Endometrium (tissue), 2 donors: ENCODE measurements at regions not wholly inside any gene's neighbourhood (a gene's known extent, or its start where the extent isn't known, plus 50 kb on each side); places are given as distances from the start of the nearest gene placed in this dataset.

ENCODE experiments used
- FAIRE-seq: peaks from 2 replicates; lab custom pipeline; 2012; peaks lifted over from hg19 to GRCh38; lab: Jason Lieb, UNC
- donor health status: control.
- donor health status: control.

DNA sequence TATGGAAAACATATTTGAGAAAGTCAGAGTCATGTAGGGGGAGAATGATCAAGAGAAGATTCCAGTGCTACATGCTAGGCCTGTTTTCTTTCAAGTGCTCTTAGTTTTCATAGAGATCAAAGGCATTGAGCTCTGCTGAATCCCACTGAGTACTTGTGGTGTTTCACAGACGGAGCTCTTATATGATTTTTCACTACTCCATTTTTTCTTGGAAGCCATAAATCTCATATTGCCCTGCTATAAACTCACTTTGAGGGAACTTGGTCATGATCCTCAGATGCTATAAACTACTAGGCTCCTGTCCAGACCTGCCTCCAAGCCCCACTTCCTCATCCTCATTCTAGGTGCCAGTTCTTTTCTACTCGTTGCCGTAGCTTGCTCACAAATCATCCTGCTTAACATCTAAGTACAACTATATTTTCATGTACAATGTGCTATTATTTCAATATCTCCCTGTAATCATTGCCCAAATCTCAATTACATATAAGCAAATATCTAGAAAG is 180.8 kb upstream of the CCDC179 start:
- no peak for FAIRE-seq

- FAIRE-seq = no peak
Measured at GRCh38 chr11:23058656-23059055, 198.4 kb upstream of the CCDC179 start.

DNA sequence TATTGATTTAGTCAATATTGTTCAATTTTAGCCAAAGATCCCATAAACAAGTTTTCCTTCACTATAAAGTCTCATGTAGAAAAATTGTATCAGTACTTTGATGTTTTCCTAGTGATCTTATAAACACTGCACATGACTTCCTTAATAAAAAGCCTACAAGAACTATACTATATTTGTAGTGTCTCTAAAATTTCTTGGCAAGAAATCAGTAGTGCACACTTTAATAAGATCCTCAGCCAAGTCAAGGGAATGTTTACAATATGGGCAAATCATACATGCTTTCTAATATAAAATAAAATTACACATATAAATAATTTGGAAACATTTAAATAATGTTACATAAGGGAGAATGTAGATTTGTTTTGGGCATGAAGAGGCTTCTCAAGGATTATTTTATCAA is 203.0 kb upstream of the CCDC179 start:
- no peak for FAIRE-seq

DNA sequence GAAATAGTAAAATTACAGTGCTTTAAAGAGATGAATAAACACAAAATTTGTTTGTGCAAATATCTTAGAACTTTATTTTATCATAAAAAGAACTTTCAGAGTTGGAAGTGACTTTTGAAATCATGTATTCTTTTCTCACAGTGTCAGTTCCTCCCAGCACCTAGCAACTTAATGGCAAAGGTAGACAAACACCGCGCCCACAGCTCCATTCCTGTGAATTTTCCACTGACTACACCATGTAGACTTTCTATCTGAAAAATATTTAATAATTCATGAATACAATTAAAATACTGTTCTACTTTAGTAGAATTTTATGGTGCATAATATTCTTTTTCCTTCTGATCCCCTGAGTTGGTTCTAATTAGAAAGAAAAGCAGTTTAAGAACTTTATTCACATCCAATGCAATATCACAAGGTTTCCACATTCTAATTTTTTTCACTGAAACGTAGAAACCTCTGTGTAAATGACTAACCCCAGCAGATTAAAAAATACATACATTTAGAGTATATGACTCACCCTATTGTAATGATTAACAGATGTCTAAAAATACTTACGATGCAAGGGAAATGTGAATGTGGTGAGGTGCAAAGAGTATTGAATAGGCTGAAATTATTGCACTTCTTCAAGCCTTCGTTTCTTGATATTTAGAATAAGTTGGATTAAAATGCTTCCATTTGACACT is 218.2 kb upstream of the CCDC179 start:
- FAIRE-seq = no peak

GRCh38 chr11:23079382-23079813 is 219.1 kb upstream of the CCDC179 start:
- FAIRE-seq = no peak

- no peak for FAIRE-seq
Measured at GRCh38 chr11:23087407-23087806, 227.1 kb upstream of the CCDC179 start.

DNA sequence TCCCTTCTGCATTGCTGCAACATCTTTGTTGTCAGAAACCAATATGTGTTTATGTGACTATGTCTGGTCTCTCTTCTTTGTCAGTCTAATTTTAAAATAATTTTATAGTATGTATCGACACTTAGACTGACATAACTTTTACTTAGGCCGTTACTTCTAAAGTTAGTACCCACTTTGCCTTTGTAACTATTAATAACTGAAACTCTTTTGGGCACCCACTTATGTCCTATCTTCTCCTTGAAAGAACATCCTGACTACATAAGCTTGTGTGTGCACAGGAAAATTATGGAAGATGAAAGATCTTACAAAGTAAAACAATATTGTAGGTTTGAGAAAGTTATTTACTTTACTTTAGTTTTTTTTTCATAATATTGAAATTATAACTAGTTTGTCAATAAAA is 230.4 kb upstream of the CCDC179 start:
- no peak for FAIRE-seq

DNA sequence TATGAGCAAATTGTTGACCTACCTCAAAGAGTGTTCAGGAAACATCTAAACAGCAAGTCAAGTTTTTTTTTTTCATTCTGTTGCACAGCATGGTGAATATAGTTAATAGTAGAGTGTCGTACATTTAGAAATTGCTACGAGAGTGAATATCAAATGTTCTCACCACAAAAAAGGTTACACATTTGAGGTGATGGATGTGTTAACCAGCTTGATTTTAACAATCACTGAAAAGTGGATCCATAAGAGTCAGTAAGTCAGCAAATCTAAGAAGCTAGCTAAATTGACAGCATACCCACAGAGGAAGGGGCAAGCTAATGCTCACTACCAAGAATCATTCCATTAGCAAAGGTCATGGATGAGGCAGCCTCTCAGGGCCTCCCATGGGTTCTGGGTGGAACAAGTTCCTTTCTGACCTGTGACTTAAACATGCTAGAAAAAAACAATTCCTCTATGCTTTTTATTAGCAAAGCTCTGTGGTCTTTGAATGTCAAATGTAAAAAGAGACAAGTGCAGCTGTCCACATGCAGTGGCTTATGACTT is 235.4 kb upstream of the CCDC179 start:
- FAIRE-seq = no peak

DNA sequence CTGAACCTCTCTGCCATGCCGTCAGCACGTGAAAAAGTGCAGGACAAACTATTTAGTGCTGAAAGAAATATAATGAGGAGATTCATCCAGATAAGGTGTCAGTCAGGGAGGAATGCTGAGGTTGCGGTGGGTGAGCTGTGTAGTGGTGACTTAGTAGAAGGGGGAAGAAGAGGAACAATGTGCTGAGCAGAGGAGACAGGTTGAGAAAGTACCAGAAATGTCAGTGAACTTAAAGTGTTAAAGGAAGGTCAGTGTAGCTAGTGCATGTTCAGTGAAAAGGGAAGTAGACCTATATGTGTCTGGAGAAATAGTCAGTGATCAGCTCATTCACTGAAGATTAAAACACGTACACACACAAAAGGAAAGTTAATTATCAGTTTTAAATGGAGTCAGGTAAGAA is 237.6 kb upstream of the CCDC179 start:
- FAIRE-seq = no peak

DNA sequence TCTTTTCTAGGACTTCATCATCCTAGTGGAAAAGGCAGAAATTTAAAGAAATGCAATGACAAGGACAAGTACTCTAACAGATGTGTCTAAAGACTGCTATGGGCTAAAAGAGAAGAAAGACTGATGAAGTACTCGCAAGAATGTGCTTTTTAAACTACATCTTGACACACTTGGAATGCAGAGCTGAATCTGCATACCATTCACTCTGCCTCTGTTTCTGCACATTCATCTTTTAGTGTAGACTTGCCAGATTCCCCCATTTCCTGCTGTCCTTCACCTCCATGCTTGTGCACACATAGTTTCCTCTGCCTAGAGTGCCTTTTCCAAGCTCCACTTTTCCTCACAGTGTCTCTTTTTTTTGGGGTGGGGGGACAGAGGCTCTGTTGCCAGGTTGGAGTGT is 239.0 kb upstream of the CCDC179 start:
- FAIRE-seq = no peak

DNA sequence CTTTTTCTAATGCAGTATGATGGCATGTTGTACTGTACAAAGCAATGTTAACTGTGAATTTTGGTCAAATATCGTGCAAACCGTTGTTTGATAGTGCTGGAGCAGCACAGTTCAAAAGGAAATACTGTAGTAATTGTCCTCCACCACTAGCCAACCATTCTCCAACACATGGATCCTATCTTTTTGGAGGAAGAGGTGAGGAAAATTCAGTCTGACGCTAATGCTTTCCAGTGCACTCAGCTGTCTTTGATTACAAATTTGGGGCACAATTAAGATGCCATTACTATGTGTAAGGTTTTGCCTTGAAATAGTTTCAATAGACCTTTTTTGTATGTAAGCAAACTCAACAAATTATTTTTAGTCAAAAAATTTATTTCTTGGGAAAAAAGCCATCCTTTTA is 240.5 kb upstream of the CCDC179 start:
- no peak for FAIRE-seq

GRCh38 chr11:23103416-23103815 is 243.1 kb upstream of the CCDC179 start:
- FAIRE-seq = no peak

- FAIRE-seq = no peak
Measured at GRCh38 chr11:23111527-23111926, 251.3 kb upstream of the CCDC179 start.

- FAIRE-seq = no peak
Measured at GRCh38 chr11:23112390-23112789, 252.1 kb upstream of the CCDC179 start.

GRCh38 chr11:23112987-23113886 is 253.0 kb upstream of the CCDC179 start:
- no peak for FAIRE-seq

- no peak for FAIRE-seq
Measured at GRCh38 chr11:23113887-23114216, 253.6 kb upstream of the CCDC179 start.

DNA sequence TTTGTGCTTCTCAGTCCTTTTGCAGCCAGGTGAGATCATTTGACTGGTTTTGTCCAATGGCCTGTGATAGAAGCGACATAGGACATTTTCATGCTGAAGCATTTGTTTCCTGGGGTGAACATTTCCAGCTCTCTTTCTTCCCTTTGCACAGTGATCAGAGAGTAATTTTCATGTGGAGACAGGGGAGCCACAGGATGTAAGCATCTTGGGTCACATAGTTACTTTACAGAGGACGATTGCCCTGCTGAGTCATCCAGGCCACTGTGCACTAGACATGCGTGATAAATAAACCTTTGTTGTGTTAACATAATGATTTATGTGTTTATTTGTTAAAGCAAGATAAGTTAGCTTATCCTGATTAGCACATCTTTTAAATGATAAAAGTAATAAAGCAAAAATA is 263.5 kb upstream of the CCDC179 start:
- FAIRE-seq = no peak

GRCh38 chr11:23124249-23124648 is 264.0 kb upstream of the CCDC179 start:
- FAIRE-seq = peak; percentile 55

DNA sequence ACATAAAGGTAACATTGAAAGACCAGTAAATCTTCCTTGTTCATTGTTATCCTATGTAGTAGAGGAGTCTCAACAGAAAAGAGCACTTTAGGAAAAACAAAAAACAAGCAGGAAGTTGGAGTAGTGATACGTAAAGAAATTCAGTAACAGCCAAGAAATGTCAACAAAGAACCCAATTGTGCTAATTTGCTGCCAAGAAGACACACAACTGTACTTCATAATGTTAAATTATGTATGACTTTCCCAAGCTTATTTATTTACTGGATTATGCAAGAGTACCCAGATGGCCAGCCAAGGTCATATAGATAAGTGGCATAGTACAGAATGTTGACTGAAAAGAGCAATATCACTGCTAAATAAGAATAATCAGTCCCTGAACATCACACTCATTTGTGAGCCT is 264.7 kb upstream of the CCDC179 start:
- FAIRE-seq = no peak

GRCh38 chr11:23127706-23128105 is 267.4 kb upstream of the CCDC179 start:
- FAIRE-seq = no peak

DNA sequence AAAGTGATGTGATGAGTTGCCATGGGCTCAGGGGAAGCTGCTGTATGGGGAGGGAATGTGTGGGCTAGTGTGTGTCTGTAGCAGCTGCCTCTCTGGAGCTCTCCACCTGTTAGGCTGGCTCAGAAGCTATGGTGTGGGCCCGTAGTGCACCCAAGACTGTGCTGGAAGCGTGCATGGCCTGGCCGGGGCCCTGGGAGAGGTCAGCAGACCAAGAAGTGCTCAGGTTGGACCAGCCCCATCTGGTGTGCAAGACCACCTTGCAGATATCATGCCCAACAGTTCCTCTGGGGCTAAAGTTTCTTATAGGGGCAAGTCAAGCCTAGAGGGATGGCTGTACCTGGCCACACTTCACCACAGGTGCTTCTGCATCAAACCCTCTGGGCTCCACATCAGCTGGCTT is 274.4 kb upstream of the CCDC179 start:
- no peak for FAIRE-seq

DNA sequence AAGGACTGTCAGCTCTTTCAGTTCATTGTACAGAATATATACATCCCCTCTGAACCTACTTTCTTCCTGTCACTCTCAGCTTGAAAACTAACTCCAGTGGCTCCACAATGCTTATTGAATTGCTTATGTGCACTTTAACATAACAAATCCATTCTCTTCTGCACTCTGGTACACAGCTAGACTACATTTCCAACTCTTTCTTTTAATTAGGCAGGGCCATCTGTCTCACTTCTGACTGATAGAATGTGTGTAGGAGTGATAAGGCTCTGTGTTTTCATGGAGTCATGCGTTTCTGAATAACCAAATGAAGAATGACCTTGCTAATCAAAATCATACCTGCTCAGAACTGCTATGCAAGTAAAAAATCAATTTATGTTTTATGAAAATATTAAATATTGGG is 278.5 kb upstream of the CCDC179 start:
- FAIRE-seq = no peak

GRCh38 chr11:23143022-23143421 is 282.7 kb upstream of the CCDC179 start:
- FAIRE-seq = no peak
